ENCODE measurements at regions not wholly inside any gene's neighbourhood (a gene's known extent, or its start where the extent isn't known, plus 50 kb on each side); places are given as distances from the start of the nearest gene placed in this dataset.

- TF ChIP-seq GATA2 (IDR thresholded peaks at IDR 0.05; ENCODE audit: low read depth, low read length), result no peak
- TF ChIP-seq GATA3 (IDR thresholded peaks at IDR 0.05; ENCODE audit: low read depth, low read length), result no peak
Measured at GRCh38 chr1:17914131-17914530, 159.0 kb downstream of the ACTL8 start.

- TF ChIP-seq GATA3 (IDR thresholded peaks at IDR 0.05; ENCODE audit: low read depth, low read length) (no peak), GATA2 (IDR thresholded peaks at IDR 0.05; ENCODE audit: low read depth, low read length) (no peak)
Measured at GRCh38 chr1:17914987-17915386, 159.9 kb downstream of the ACTL8 start.

- no peak for TF ChIP-seq GATA2 (IDR thresholded peaks at IDR 0.05; ENCODE audit: low read depth, low read length)
- no peak for TF ChIP-seq GATA3 (IDR thresholded peaks at IDR 0.05; ENCODE audit: low read depth, low read length)
Measured at GRCh38 chr1:17915511-17916197, 160.5 kb downstream of the ACTL8 start.

- no peak for TF ChIP-seq GATA3 (IDR thresholded peaks at IDR 0.05; ENCODE audit: low read depth, low read length)
- TF ChIP-seq GATA2 (IDR thresholded peaks at IDR 0.05; ENCODE audit: low read depth, low read length), result no peak
Measured at GRCh38 chr1:17916702-17917101, 161.6 kb downstream of the ACTL8 start.

GRCh38 chr1:17919525-17920439 lies 164.6 kb downstream of the ACTL8 start:
- TF ChIP-seq GATA3 (IDR thresholded peaks at IDR 0.05; ENCODE audit: low read depth, low read length) (no peak), GATA2 (IDR thresholded peaks at IDR 0.05; ENCODE audit: low read depth, low read length) (no peak)

- TF ChIP-seq GATA2 (IDR thresholded peaks at IDR 0.05; ENCODE audit: low read depth, low read length), result no peak
- no peak for TF ChIP-seq GATA3 (IDR thresholded peaks at IDR 0.05; ENCODE audit: low read depth, low read length)
Measured at GRCh38 chr1:17920881-17921640, 165.9 kb downstream of the ACTL8 start.

GRCh38 chr1:17922833-17923232 lies 167.7 kb downstream of the ACTL8 start:
- no peak for TF ChIP-seq GATA2 (IDR thresholded peaks at IDR 0.05; ENCODE audit: low read depth, low read length)
- no peak for TF ChIP-seq GATA3 (IDR thresholded peaks at IDR 0.05; ENCODE audit: low read depth, low read length)

- TF ChIP-seq GATA3 (IDR thresholded peaks at IDR 0.05; ENCODE audit: low read depth, low read length) (no peak), GATA2 (IDR thresholded peaks at IDR 0.05; ENCODE audit: low read depth, low read length) (no peak)
Measured at GRCh38 chr1:17923666-17924065, 168.5 kb downstream of the ACTL8 start.

GRCh38 chr1:17924578-17924977 lies 169.4 kb downstream of the ACTL8 start:
- no peak for TF ChIP-seq GATA3 (IDR thresholded peaks at IDR 0.05; ENCODE audit: low read depth, low read length)
- TF ChIP-seq GATA2 (IDR thresholded peaks at IDR 0.05; ENCODE audit: low read depth, low read length), result no peak

GRCh38 chr1:17925290-17926237 lies 170.4 kb downstream of the ACTL8 start:
- TF ChIP-seq GATA3 (IDR thresholded peaks at IDR 0.05; ENCODE audit: low read depth, low read length) (no peak), GATA2 (IDR thresholded peaks at IDR 0.05; ENCODE audit: low read depth, low read length) (no peak)

- TF ChIP-seq GATA3 (IDR thresholded peaks at IDR 0.05; ENCODE audit: low read depth, low read length), result no peak
- TF ChIP-seq GATA2 (IDR thresholded peaks at IDR 0.05; ENCODE audit: low read depth, low read length), result no peak
Measured at GRCh38 chr1:17926906-17927305, 171.8 kb downstream of the ACTL8 start.

GRCh38 chr1:17927952-17928351 lies 172.8 kb downstream of the ACTL8 start:
- no peak for TF ChIP-seq GATA3 (IDR thresholded peaks at IDR 0.05; ENCODE audit: low read depth, low read length)
- TF ChIP-seq GATA2 (IDR thresholded peaks at IDR 0.05; ENCODE audit: low read depth, low read length), result no peak

GRCh38 chr1:17929224-17929623 lies 174.1 kb downstream of the ACTL8 start:
- TF ChIP-seq GATA3 (IDR thresholded peaks at IDR 0.05; ENCODE audit: low read depth, low read length) (no peak), GATA2 (IDR thresholded peaks at IDR 0.05; ENCODE audit: low read depth, low read length) (no peak)
